ENCODE measurements at regions not wholly inside any gene's neighbourhood (a gene's known extent, or its start where the extent isn't known, plus 50 kb on each side); places are given as distances from the start of the nearest gene placed in this dataset.

GRCh38 chr13:76725211-76725610 is 161.0 kb downstream of the KCTD12 start:
- no peak for ATAC-seq
- H3K27me3 ChIP-seq (ENCODE audit: control insufficient read depth, insufficient read depth) = no peaks in the 10 kb centered on the region
- H3K4me1 ChIP-seq (ENCODE audit: control insufficient read depth, insufficient read depth, low read length) = peaks cover 6% of the 10 kb centered on the region
- WGBS = 17% methylated on average over 1 of the region's 1 CpG
- H3K9me3 ChIP-seq (ENCODE audit: control insufficient read depth, low read length) = no peaks in the 10 kb centered on the region
- intact Hi-C loops (cut with DNase I) = no loop called here
- H3K4me3 ChIP-seq (ENCODE audit: low read length) = no peak overlapping the region
- H3K27ac ChIP-seq (ENCODE audit: low read length) = no peak overlapping the region
- DNase-seq = no peak

- Histone ChIP-seq H3K27me3 (ENCODE audit: control insufficient read depth, insufficient read depth) (no peaks in the 10 kb centered on the region), H3K27ac (ENCODE audit: low read length) (no peak overlapping the region), H3K4me1 (ENCODE audit: control insufficient read depth, insufficient read depth, low read length) (peaks cover 6% of the 10 kb centered on the region), H3K9me3 (ENCODE audit: control insufficient read depth, low read length) (no peaks in the 10 kb centered on the region), H3K4me3 (ENCODE audit: low read length) (no peak overlapping the region)
- ATAC-seq = no peak
- 39% methylated on average over 2 of the region's 2 CpGs for WGBS
- DNase-seq = no peak
- intact Hi-C loops (cut with DNase I) = no loop called here
Observed at GRCh38 chr13:76724421-76724820, 161.8 kb downstream of the KCTD12 start.

GRCh38 chr13:76723551-76724232 is 162.5 kb downstream of the KCTD12 start:
- no peak overlapping the region for H3K4me3 ChIP-seq (ENCODE audit: low read length)
- DNase-seq (no peak), ATAC-seq (peak; percentile 65 to 69)
- no peak overlapping the region for H3K27ac ChIP-seq (ENCODE audit: low read length)
- intact Hi-C loops (cut with DNase I) = no loop called here
- H3K9me3 ChIP-seq (ENCODE audit: control insufficient read depth, low read length) = no peaks in the 10 kb centered on the region
- H3K27me3 ChIP-seq (ENCODE audit: control insufficient read depth, insufficient read depth) = no peaks in the 10 kb centered on the region
- WGBS = 44% methylated on average over 5 of the region's 5 CpGs
- H3K4me1 ChIP-seq (ENCODE audit: control insufficient read depth, insufficient read depth, low read length) = peaks cover 6% of the 10 kb centered on the region

GRCh38 chr13:76722782-76723181 is 163.4 kb downstream of the KCTD12 start:
- peaks cover 6% of the 10 kb centered on the region for H3K4me1 ChIP-seq (ENCODE audit: control insufficient read depth, insufficient read depth, low read length)
- H3K27me3 ChIP-seq (ENCODE audit: control insufficient read depth, insufficient read depth) = no peaks in the 10 kb centered on the region
- 91% methylated on average over 1 of the region's 1 CpG for WGBS
- intact Hi-C loops (cut with DNase I) = no loop called here
- H3K9me3 ChIP-seq (ENCODE audit: control insufficient read depth, low read length) = no peaks in the 10 kb centered on the region
- no peak overlapping the region for H3K27ac ChIP-seq (ENCODE audit: low read length)
- no peak for DNase-seq
- no peak for ATAC-seq
- H3K4me3 ChIP-seq (ENCODE audit: low read length) = no peak overlapping the region

GRCh38 chr13:76720821-76721220 is 165.4 kb downstream of the KCTD12 start:
- Histone ChIP-seq H3K4me3 (ENCODE audit: low read length) (no peak overlapping the region), H3K4me1 (ENCODE audit: control insufficient read depth, insufficient read depth, low read length) (peaks cover 6% of the 10 kb centered on the region), H3K9me3 (ENCODE audit: control insufficient read depth, low read length) (no peaks in the 10 kb centered on the region), H3K27ac (ENCODE audit: low read length) (no peak overlapping the region), H3K27me3 (ENCODE audit: control insufficient read depth, insufficient read depth) (no peaks in the 10 kb centered on the region)
- intact Hi-C loops (cut with DNase I) = no loop called here
- DNase-seq (no peak), ATAC-seq (no peak)
- 93% methylated on average over 1 of the region's 1 CpG for WGBS

- H3K27me3 ChIP-seq (ENCODE audit: control insufficient read depth, insufficient read depth) = no peaks in the 10 kb centered on the region
- no peak overlapping the region for H3K4me3 ChIP-seq (ENCODE audit: low read length)
- WGBS = 96% methylated on average over 1 of the region's 1 CpG
- H3K4me1 ChIP-seq (ENCODE audit: control insufficient read depth, insufficient read depth, low read length) = peaks cover 5% of the 10 kb centered on the region
- DNase-seq (no peak), ATAC-seq (no peak)
- no peaks in the 10 kb centered on the region for H3K9me3 ChIP-seq (ENCODE audit: control insufficient read depth, low read length)
- H3K27ac ChIP-seq (ENCODE audit: low read length) = no peak overlapping the region
- intact Hi-C loops (cut with DNase I) = no loop called here
Observed at GRCh38 chr13:76720416-76720815, 165.8 kb downstream of the KCTD12 start.

GRCh38 chr13:76719955-76720354 is 166.2 kb downstream of the KCTD12 start:
- ATAC-seq = no peak
- H3K27me3 ChIP-seq (ENCODE audit: control insufficient read depth, insufficient read depth) = no peaks in the 10 kb centered on the region
- peaks cover 4% of the 10 kb centered on the region for H3K4me1 ChIP-seq (ENCODE audit: control insufficient read depth, insufficient read depth, low read length)
- no peak for DNase-seq
- H3K27ac ChIP-seq (ENCODE audit: low read length) = no peak overlapping the region
- H3K9me3 ChIP-seq (ENCODE audit: control insufficient read depth, low read length) = no peaks in the 10 kb centered on the region
- H3K4me3 ChIP-seq (ENCODE audit: low read length) = no peak overlapping the region
- intact Hi-C loops (cut with DNase I) = no loop called here
- WGBS = 97% methylated on average over 2 of the region's 2 CpGs

- Histone ChIP-seq H3K9me3 (ENCODE audit: control insufficient read depth, low read length) (no peaks in the 10 kb centered on the region), H3K27me3 (ENCODE audit: control insufficient read depth, insufficient read depth) (no peaks in the 10 kb centered on the region), H3K4me3 (ENCODE audit: low read length) (no peak overlapping the region), H3K27ac (ENCODE audit: low read length) (no peak overlapping the region), H3K4me1 (ENCODE audit: control insufficient read depth, insufficient read depth, low read length) (no peaks in the 10 kb centered on the region)
- DNase-seq = no peak
- intact Hi-C loops (cut with DNase I) = no loop called here
- WGBS = 61% methylated on average over 1 of the region's 1 CpG
- no peak for ATAC-seq
Observed at GRCh38 chr13:76717092-76717491, 169.1 kb downstream of the KCTD12 start.

GRCh38 chr13:76715621-76716020 is 170.6 kb downstream of the KCTD12 start:
- intact Hi-C loops (cut with DNase I) = no loop called here
- no peaks in the 10 kb centered on the region for H3K27me3 ChIP-seq (ENCODE audit: control insufficient read depth, insufficient read depth)
- no peaks in the 10 kb centered on the region for H3K4me1 ChIP-seq (ENCODE audit: control insufficient read depth, insufficient read depth, low read length)
- no peaks in the 10 kb centered on the region for H3K9me3 ChIP-seq (ENCODE audit: control insufficient read depth, low read length)
- DNase-seq (no peak), ATAC-seq (no peak)
- no peak overlapping the region for H3K4me3 ChIP-seq (ENCODE audit: low read length)
- no peak overlapping the region for H3K27ac ChIP-seq (ENCODE audit: low read length)
- WGBS = 67% methylated on average over 5 of the region's 5 CpGs

GRCh38 chr13:76715075-76715474 is 171.1 kb downstream of the KCTD12 start:
- 80% methylated on average over 4 of the region's 4 CpGs for WGBS
- intact Hi-C loops (cut with DNase I) = no loop called here
- Histone ChIP-seq H3K27ac (ENCODE audit: low read length) (no peak overlapping the region), H3K9me3 (ENCODE audit: control insufficient read depth, low read length) (no peaks in the 10 kb centered on the region), H3K27me3 (ENCODE audit: control insufficient read depth, insufficient read depth) (no peaks in the 10 kb centered on the region), H3K4me1 (ENCODE audit: control insufficient read depth, insufficient read depth, low read length) (peaks cover 2% of the 10 kb centered on the region), H3K4me3 (ENCODE audit: low read length) (no peak overlapping the region)
- DNase-seq (no peak), ATAC-seq (no peak)

GRCh38 chr13:76713280-76713679 is 172.9 kb downstream of the KCTD12 start:
- no peak overlapping the region for H3K4me3 ChIP-seq (ENCODE audit: low read length)
- H3K9me3 ChIP-seq (ENCODE audit: control insufficient read depth, low read length) = no peaks in the 10 kb centered on the region
- H3K27me3 ChIP-seq (ENCODE audit: control insufficient read depth, insufficient read depth) = no peaks in the 10 kb centered on the region
- peaks cover 2% of the 10 kb centered on the region for H3K4me1 ChIP-seq (ENCODE audit: control insufficient read depth, insufficient read depth, low read length)
- H3K27ac ChIP-seq (ENCODE audit: low read length) = no peak overlapping the region
- DNase-seq (no peak), ATAC-seq (no peak)
- WGBS = 96% methylated on average over 1 of the region's 1 CpG
- intact Hi-C loops (cut with DNase I) = no loop called here
